Smooth muscle cell (in vitro differentiated cells): ENCODE measurements at regions not wholly inside any gene's neighbourhood (a gene's known extent, or its start where the extent isn't known, plus 50 kb on each side); places are given as distances from the start of the nearest gene placed in this dataset.

ENCODE experiments used
- DNase-seq: peaks from one replicate; lab custom pipeline; 2025; ENCODE audit not compliant: unreplicated experiment; lab: John Stamatoyannopoulos, UW
- H2AFZ ChIP-seq: fragments of 200-600 bp; sonication (generic); 2 replicates; pipeline ENCODE4 v1.6.0; 2016; ENCODE audit warnings: antibody characterized with exemption, low read depth, mild to moderate bottlenecking
- H3F3A ChIP-seq: fragments of 200-600 bp; sonication (generic); 2 replicates; pipeline ENCODE4 v1.6.0; 2017; ENCODE audit warnings: antibody characterized with exemption, low read depth
- H3K27ac ChIP-seq: fragments of 200-600 bp; sonication (generic); 2 replicates; pipeline ENCODE4 v1.5.1; 2016; ENCODE audit warnings: low read depth, mild to moderate bottlenecking
- H3K27me3 ChIP-seq: fragments of 200-600 bp; sonication (generic); 2 replicates; pipeline ENCODE4 v1.6.1; 2016; ENCODE audit warnings: low read depth, mild to moderate bottlenecking
- H3K36me3 ChIP-seq: fragments of 200-600 bp; sonication (generic); 2 replicates; pipeline ENCODE4 v1.5.1; 2016; ENCODE audit warnings: low read depth
- H3K4me1 ChIP-seq: fragments of 200-600 bp; sonication (generic); 2 replicates; pipeline ENCODE4 v1.5.1; 2016; ENCODE audit warnings: low read depth
- H3K4me2 ChIP-seq: fragments of 200-600 bp; sonication (generic); 2 replicates; pipeline ENCODE4 v1.6.0; 2016; ENCODE audit warnings: mild to moderate bottlenecking
- H3K4me3 ChIP-seq: fragments of 200-600 bp; sonication (generic); 2 replicates; pipeline ENCODE4 v1.5.1; 2016; ENCODE audit warnings: mild to moderate bottlenecking
- H3K79me2 ChIP-seq: fragments of 200-600 bp; sonication (generic); 2 replicates; pipeline ENCODE4 v1.6.0; 2016; ENCODE audit warnings: low read depth, mild to moderate bottlenecking
- H3K9ac ChIP-seq: fragments of 200-600 bp; sonication (generic); 2 replicates; pipeline ENCODE4 v1.6.0; 2016; ENCODE audit warnings: low read depth
- H3K9me3 ChIP-seq: fragments of 200-600 bp; sonication (generic); replicated peaks from 2 replicates; pipeline ENCODE4 v1.5.1; 2016; ENCODE audit warnings: low read depth
- H4K20me1 ChIP-seq: fragments of 200-600 bp; sonication (generic); 2 replicates; pipeline ENCODE4 v1.6.0; 2016; ENCODE audit warnings: low read depth
- WGBS: methylation state at CpG from one replicate; pipeline ENCODE4 v1.1.7; 2016; ENCODE audit warnings: low lambda C conversion rate; 5-methylcytosine and 5-hydroxymethylcytosine counted together
- TF ChIP-seq, protein P1 (sequence below): fragments of 200-600 bp; sonication (generic); IDR thresholded peaks from 2 replicates; pipeline ENCODE4 v1.5.1; 2017; ENCODE audit warnings: borderline replicate concordance, mild to moderate bottlenecking, antibody characterized with exemption; ENCODE audit not compliant: insufficient read depth, poor library complexity, severe bottlenecking

DNA sequence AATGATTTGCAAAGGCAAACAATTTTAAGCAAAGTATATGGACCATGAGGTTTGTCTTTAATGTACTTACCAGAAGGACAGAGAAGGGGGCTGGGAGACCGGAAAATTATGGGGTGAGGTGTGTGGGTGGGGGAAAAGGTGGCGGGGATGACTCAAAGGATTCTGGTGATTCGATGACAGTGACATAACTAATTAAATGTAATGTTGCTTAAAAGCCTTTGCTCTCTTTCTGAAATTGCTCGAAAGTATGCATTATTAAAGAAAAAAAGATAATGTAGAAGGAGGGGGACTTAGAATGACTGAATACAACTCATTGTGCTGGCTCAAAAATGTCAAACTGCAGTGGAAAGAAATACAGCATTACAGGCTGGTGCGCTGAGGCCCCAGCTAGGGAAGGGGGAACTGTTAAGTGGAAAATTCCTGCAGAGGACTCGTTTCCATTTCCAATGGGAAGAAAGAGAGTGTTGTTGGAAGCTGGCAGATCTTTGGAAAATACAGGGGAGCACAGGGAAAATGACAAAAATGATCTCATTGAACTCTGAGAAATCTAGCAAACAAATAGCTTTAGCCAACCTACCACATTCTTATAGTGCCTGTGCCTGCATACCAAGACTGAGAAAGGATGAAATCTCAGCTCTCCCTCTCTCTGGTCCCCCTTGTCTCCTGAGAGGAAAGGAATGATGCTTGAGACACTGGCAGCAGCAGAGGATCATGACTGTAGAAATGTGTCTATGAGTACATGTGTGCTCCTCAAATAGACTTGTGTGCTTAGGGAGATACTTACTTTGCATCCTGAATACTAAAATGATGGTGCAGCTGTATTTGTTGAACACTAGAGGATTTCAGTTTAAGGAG, 632.4 kb downstream of the NYAP2 start:
- Histone ChIP-seq H3K36me3 (no peaks in the 10 kb centered on the region), H3K9me3 (no peaks in the 10 kb centered on the region), H3K9ac (peak overlapping the region; percentile 44), H3K27me3 (no peaks in the 10 kb centered on the region), H3K4me3 (peak overlapping the region; percentile 66), H3F3A (peaks cover 5% of the 10 kb centered on the region), H3K27ac (peak overlapping the region; percentile 76), H3K79me2 (no peaks in the 10 kb centered on the region), H4K20me1 (no peaks in the 10 kb centered on the region), H2AFZ (peak overlapping the region; percentile 66), H3K4me2 (peak overlapping the region; percentile 89), H3K4me1 (peaks cover 22% of the 10 kb centered on the region)
- TF ChIP-seq, protein P1, sequence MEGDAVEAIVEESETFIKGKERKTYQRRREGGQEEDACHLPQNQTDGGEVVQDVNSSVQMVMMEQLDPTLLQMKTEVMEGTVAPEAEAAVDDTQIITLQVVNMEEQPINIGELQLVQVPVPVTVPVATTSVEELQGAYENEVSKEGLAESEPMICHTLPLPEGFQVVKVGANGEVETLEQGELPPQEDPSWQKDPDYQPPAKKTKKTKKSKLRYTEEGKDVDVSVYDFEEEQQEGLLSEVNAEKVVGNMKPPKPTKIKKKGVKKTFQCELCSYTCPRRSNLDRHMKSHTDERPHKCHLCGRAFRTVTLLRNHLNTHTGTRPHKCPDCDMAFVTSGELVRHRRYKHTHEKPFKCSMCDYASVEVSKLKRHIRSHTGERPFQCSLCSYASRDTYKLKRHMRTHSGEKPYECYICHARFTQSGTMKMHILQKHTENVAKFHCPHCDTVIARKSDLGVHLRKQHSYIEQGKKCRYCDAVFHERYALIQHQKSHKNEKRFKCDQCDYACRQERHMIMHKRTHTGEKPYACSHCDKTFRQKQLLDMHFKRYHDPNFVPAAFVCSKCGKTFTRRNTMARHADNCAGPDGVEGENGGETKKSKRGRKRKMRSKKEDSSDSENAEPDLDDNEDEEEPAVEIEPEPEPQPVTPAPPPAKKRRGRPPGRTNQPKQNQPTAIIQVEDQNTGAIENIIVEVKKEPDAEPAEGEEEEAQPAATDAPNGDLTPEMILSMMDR = no peak
- 5% methylated on average over 6 of the region's 6 CpGs for WGBS
- no peak for DNase-seq

DNA sequence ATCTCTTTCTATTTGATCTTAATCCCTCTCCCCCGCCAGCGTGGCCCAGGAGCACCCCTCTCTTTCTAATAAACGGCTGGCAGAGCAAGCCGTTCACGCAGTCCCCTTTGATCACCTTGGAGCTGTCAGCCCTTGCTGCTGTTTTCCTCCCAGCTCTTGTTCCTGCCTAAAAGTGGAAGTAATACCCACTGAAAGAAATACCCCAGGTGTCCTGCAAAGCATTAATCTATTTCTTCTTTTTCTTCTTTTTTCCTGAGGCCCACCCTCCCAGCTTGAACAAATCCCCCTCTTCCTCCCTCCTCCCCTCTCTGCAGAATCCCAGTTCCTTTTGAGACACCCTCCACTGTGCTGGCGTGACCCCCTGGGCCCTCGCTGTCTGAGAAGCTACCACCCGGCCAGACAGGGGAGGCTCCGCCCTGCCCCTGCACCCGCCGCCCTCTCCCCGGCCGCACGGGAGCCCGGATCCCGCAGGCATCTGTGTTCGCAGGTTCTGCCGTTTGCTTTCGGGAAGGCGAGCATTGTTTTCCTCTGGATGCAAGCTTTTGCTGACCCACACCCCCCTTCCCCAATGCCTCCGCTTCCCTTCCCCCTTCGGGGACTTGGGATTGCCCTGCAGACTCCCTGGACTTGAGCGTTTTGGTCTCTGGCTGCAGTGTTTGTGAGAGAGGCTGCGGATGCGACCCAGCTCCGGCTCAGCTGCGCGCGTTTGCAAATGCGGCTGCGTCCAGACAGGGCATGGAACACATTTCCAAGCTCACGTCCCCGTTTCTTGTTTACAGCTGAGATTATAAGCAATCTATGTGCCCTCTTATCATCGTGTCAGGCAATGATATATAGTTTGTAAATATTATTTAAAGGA, 631.5 kb downstream of the NYAP2 start:
- DNase-seq = peak; percentile 59
- TF ChIP-seq, protein P1 = no peak
- H3K4me1 ChIP-seq = peaks cover 22% of the 10 kb centered on the region

DNA sequence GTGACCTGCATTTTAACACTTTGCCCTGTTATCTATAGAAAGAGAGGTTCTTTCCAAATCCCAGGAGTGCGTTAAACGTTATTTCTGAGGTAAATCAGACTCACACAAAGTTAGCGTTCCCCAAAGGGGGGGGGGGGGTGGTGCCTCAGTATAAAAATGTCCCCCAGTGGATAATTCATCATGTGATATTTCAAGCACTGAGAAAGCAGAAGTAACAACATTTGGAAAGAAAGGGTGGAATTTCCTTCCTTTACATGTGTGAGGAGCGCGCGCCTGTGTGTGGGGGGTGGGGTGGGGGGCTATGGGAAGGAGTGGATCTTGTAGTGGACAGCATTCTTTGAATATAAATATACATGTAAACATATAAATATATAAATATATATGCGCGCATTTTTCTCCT, 630.9 kb downstream of the NYAP2 start:
- Histone ChIP-seq H4K20me1 (no peaks in the 10 kb centered on the region), H3K27ac (peak overlapping the region; percentile 76), H3K9ac (peak overlapping the region; percentile 44), H3K36me3 (no peaks in the 10 kb centered on the region), H3K4me1 (peaks cover 22% of the 10 kb centered on the region), H3K79me2 (no peaks in the 10 kb centered on the region), H3F3A (peaks cover 5% of the 10 kb centered on the region), H2AFZ (peak overlapping the region; percentile 66), H3K27me3 (no peaks in the 10 kb centered on the region), H3K4me3 (peak overlapping the region; percentile 66), H3K4me2 (peak overlapping the region; percentile 89), H3K9me3 (no peaks in the 10 kb centered on the region)
- TF ChIP-seq, protein P1 = no peak
- DNase-seq = no peak
- WGBS = 11% methylated on average over 8 of the region's 8 CpGs

More for the DNA sequence above, 631.5 kb downstream of the NYAP2 start:
- H3K4me2 ChIP-seq = peak overlapping the region; percentile 89
- H2AFZ ChIP-seq = peak overlapping the region; percentile 66
- peaks cover 5% of the 10 kb centered on the region for H3F3A ChIP-seq
- H3K27ac ChIP-seq = peak overlapping the region; percentile 76
- no peaks in the 10 kb centered on the region for H3K27me3 ChIP-seq
- peak overlapping the region; percentile 44 for H3K9ac ChIP-seq
- H3K9me3 ChIP-seq = no peaks in the 10 kb centered on the region
- WGBS = 1% methylated on average over 33 of the region's 34 CpGs
- no peaks in the 10 kb centered on the region for H3K79me2 ChIP-seq
- H4K20me1 ChIP-seq = no peaks in the 10 kb centered on the region
- no peaks in the 10 kb centered on the region for H3K36me3 ChIP-seq
- H3K4me3 ChIP-seq = peak overlapping the region; percentile 66
